ENCODE measurements at regions not wholly inside any gene's neighbourhood (a gene's known extent, or its start where the extent isn't known, plus 50 kb on each side); places are given as distances from the start of the nearest gene placed in this dataset.
A peak's percentile ranks its signal among the peaks of the same experiment; 100 is the strongest.

DNA sequence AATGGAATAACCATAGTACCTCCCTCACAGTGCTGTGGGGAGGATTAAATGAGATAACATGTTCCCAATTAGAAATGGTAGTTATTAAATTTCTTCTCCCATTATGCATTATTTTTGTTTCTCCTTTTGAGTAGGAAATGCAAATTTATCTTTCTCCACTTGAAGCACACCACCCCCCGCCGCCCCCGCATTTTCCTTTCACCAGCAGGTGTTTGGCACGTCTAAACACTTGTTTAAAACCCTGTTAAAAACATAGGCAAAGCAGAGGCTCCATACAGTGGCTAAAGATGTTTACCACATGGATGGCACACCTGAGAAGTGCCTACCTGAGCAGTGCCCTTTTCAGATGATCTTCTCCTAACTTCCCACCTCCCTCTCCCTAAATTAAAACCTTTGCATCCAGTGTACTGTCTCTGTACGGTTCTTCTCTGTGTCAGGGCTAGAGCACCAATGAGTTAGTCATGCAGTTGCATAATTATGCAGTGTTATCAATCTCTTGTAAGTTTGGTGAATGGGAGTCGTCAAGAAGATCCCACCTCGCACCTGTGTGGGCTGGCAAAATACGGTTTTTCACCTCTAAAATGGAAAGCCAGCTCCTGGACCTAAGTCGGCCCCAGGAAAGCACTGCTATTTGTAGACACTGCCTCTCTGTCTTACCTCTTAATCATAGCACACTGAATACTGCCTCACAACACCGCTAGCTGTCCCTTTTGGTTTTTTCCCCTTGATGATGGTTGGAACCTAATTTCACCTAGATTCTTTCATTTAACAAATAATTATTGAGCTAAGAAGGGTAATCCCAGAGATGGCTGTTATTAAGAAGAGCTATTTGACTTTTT lies 122.0 kb downstream of the CT47B1 start:
- ChIA-PET POLR2A (interaction anchor here (0.7 to 5.6 kb wide), 14 partner anchors 13 to 285 kb away, joined by 3 to 42 read pairs (median 4); partner anchors contain the start of genes C1GALT1C1, CUL4B, LAMP2 and MCTS1), CTCF (ENCODE audit: unreplicated experiment) (interaction anchor here (0.6 to 0.7 kb wide), 2 partner anchors 91 to 268 kb away, joined by 3 read pairs; no protein-coding TSS in a partner anchor)
- intact Hi-C loops (cut with micrococcal nuclease; ENCODE audit: unreplicated experiment) = loop anchor here (2.0 to 10.0 kb wide), 3 partner anchors 125 to 499 kb away; partner anchors contain the start of genes CUL4B and ZBTB33
- Histone ChIP-seq H3K9me2 (ENCODE audit: insufficient read depth, low read length) (no peaks in the 10 kb centered on the region), H3K36me3 (ENCODE audit: insufficient read depth, low read length) (peaks cover 7% of the 10 kb centered on the region), H3K27ac (ENCODE audit: low read depth, low read length, poor library complexity, severe bottlenecking) (peak overlapping the region; percentile 96), H3K4me1 (ENCODE audit: insufficient read depth, low read length, poor library complexity, severe bottlenecking) (peaks cover 83% of the 10 kb centered on the region), H3K79me2 (ENCODE audit: insufficient read depth, low read depth, low read length) (peaks cover 24% of the 10 kb centered on the region), H3K4me3 (ENCODE audit: low read depth, low read length, poor library complexity, severe bottlenecking) (peak overlapping the region; percentile 71), H2AFZ (ENCODE audit: low read length) (peak overlapping the region; percentile 3; the same call in 1 of the 2 replicates), H3K9me3 (ENCODE audit: low read length) (no peaks in the 10 kb centered on the region), H4K20me1 (ENCODE audit: insufficient read depth, low read length) (no peaks in the 10 kb centered on the region), H3K4me2 (ENCODE audit: low read length) (peak overlapping the region; percentile 80)
- peak; percentile 62 for DNase-seq (ENCODE audit: low spot score)
- no TSS peak for BruUV-seq (replicated peaks)
- TF ChIP-seq EZH2phosphoT487 (IDR thresholded peaks at IDR 0.05; ENCODE audit: borderline replicate concordance, low read depth, low read length) = no peak
- TF ChIP-seq, protein P1, sequence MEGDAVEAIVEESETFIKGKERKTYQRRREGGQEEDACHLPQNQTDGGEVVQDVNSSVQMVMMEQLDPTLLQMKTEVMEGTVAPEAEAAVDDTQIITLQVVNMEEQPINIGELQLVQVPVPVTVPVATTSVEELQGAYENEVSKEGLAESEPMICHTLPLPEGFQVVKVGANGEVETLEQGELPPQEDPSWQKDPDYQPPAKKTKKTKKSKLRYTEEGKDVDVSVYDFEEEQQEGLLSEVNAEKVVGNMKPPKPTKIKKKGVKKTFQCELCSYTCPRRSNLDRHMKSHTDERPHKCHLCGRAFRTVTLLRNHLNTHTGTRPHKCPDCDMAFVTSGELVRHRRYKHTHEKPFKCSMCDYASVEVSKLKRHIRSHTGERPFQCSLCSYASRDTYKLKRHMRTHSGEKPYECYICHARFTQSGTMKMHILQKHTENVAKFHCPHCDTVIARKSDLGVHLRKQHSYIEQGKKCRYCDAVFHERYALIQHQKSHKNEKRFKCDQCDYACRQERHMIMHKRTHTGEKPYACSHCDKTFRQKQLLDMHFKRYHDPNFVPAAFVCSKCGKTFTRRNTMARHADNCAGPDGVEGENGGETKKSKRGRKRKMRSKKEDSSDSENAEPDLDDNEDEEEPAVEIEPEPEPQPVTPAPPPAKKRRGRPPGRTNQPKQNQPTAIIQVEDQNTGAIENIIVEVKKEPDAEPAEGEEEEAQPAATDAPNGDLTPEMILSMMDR (conservative IDR thresholded peaks at IDR 0.05; ENCODE audit: low read length) = 0 out of 2 replicates have a peak, but pooled peaks have one; percentile 15

DNA sequence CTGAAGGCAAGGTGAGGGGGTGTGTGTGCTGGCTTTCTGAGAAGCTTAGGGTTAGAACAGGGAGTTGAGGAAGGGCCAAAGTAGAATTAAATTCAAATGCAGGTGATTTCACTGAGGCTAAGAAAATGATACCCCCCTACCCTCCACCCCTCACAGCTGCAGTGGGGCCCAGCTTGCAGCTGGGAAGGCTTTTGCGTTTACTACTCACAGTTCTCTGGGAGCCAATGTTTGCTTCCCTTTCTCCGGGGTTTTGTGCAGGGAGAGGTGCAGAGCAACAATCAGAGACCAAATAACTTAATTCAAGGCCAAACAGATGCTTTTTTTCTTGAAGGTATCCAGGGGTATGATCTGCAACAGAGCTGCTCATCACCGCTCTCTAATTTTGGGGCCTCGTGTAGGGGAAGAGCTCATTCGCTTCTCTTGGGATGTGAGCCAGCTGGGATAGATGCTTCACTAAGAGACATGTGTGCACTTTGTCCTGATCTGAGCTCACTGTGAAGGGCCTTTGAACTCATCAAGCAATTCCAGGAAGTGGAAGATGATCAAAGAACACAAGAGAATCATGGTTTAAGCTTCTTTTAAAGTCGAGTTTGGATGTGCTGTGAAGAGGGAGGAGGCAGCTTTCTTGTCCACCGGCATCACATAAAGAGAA lies 122.7 kb upstream of the C1GALT1C1 start:
- peak; percentile 50 for DNase-seq (ENCODE audit: low spot score)
- TF ChIP-seq EZH2phosphoT487 (IDR thresholded peaks at IDR 0.05; ENCODE audit: borderline replicate concordance, low read depth, low read length) = no peak
- TF ChIP-seq, protein P1 (conservative IDR thresholded peaks at IDR 0.05; ENCODE audit: low read length) = no peak
- Histone ChIP-seq H3K9me3 (ENCODE audit: low read length) (no peaks in the 10 kb centered on the region), H3K4me1 (ENCODE audit: insufficient read depth, low read length, poor library complexity, severe bottlenecking) (peaks cover 84% of the 10 kb centered on the region), H4K20me1 (ENCODE audit: insufficient read depth, low read length) (no peaks in the 10 kb centered on the region), H3K9me2 (ENCODE audit: insufficient read depth, low read length) (no peaks in the 10 kb centered on the region), H3K4me3 (ENCODE audit: low read depth, low read length, poor library complexity, severe bottlenecking) (peak overlapping the region; percentile 71), H2AFZ (ENCODE audit: low read length) (peak overlapping the region; percentile 21; the same call in 1 of the 2 replicates), H3K27ac (ENCODE audit: low read depth, low read length, poor library complexity, severe bottlenecking) (peak overlapping the region; percentile 96), H3K79me2 (ENCODE audit: insufficient read depth, low read depth, low read length) (peaks cover 24% of the 10 kb centered on the region), H3K4me2 (ENCODE audit: low read length) (peak overlapping the region; percentile 80), H3K36me3 (ENCODE audit: insufficient read depth, low read length) (peaks cover 6% of the 10 kb centered on the region)
- TSS peak; percentile 81 for BruUV-seq (replicated peaks)
- ChIA-PET CTCF (ENCODE audit: unreplicated experiment) (interaction anchor here (0.6 to 0.7 kb wide), 2 partner anchors 90 to 267 kb away, joined by 3 read pairs; no protein-coding TSS in a partner anchor), POLR2A (interaction anchor here (0.5 to 5.6 kb wide), 19 partner anchors 12 to 284 kb away, joined by 3 to 42 read pairs (median 4); partner anchors contain the start of genes C1GALT1C1, LAMP2 and MCTS1)
- intact Hi-C loops (cut with micrococcal nuclease; ENCODE audit: unreplicated experiment) = loop anchor here (2.0 to 10.0 kb wide), 2 partner anchors 124 to 498 kb away; partner anchors contain the start of gene ZBTB33

Data from OCI-LY7 (cell line).